Muscle of leg (tissue), 3 donors: ENCODE measurements at regions not wholly inside any gene's neighbourhood (a gene's known extent, or its start where the extent isn't known, plus 50 kb on each side); places are given as distances from the start of the nearest gene placed in this dataset.
"Not testable (repeated sequence)": the region's sequence is repeated elsewhere in the genome, so short reads cannot be mapped to it uniquely, and the experiment has no call there.

ENCODE experiments used
- DNase-seq: peaks from one replicate; pipeline ENCODE4 v3.0.0; 2013
- H3K27ac ChIP-seq: one replicate; pipeline ENCODE4 v1.5.1; 2013; ENCODE audit warnings: mild to moderate bottlenecking, low read length, control low read depth
- H3K27me3 ChIP-seq: one replicate; pipeline ENCODE4 v1.6.1; 2013; ENCODE audit warnings: low read length; ENCODE audit not compliant: control insufficient read depth, insufficient read depth
- H3K36me3 ChIP-seq: one replicate; pipeline ENCODE4 v1.6.1; 2013; ENCODE audit warnings: low read length; ENCODE audit not compliant: control insufficient read depth, insufficient read depth
- H3K4me1 ChIP-seq: one replicate; pipeline ENCODE4 v1.6.1; 2013; ENCODE audit warnings: low read length; ENCODE audit not compliant: control insufficient read depth, insufficient read depth
- H3K4me3 ChIP-seq: one replicate; pipeline ENCODE4 v1.5.1; 2013; ENCODE audit warnings: low read length, control low read depth
- H3K9me3 ChIP-seq: replicated peaks from 2 replicates; pipeline ENCODE4 v1.6.1; 2013; ENCODE audit warnings: low read depth, low read length; ENCODE audit not compliant: control insufficient read depth
- WGBS: methylation state at CpG from one replicate; pipeline ENCODE4 v1.1.5; 2013; ENCODE audit warnings: missing lambda C conversion rate; ENCODE audit not compliant: insufficient coverage; 5-methylcytosine and 5-hydroxymethylcytosine counted together

DNA sequence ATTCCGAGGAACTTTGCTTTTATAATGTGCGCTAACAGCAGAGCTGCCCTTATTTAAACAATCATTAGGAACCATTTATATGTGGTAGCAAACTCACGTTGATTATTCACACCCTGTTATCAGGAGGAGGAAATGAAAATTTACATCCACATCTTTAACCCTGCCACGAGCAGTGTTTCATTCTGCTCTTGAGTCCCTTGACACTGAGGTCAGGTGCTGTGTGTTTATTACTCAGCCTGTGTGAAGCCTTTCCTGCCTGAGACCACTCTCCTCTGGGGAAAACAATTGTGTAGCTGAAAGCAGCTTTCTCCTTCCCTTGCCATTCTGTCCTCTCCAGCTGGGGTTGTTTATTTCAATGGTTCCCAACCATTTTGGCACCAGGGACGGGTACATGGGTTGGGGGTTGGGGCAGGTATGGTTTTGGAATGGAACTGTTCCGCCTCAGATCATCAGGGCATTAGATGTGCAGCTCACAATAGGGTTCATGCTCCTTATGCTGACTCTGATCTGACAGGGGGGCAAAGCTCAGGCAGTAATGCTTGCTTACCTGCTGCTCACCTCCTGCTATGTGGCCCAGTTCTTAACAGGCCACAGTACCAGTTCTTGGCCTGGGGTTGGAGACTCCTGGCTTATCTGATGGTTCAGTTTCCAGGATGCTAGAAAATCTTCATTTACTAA lies 651.1 kb downstream of the TDRD15 start:
- H3K36me3 ChIP-seq = no peaks in the 10 kb centered on the region
- WGBS = 100% methylated on average over 1 of the region's 6 CpGs
- H3K9me3 ChIP-seq = no peaks in the 10 kb centered on the region
- no peaks in the 10 kb centered on the region for H3K4me1 ChIP-seq
- H3K27me3 ChIP-seq = no peaks in the 10 kb centered on the region
- H3K4me3 ChIP-seq = no peak overlapping the region
- DNase-seq = no peak
- H3K27ac ChIP-seq = no peak overlapping the region

DNA sequence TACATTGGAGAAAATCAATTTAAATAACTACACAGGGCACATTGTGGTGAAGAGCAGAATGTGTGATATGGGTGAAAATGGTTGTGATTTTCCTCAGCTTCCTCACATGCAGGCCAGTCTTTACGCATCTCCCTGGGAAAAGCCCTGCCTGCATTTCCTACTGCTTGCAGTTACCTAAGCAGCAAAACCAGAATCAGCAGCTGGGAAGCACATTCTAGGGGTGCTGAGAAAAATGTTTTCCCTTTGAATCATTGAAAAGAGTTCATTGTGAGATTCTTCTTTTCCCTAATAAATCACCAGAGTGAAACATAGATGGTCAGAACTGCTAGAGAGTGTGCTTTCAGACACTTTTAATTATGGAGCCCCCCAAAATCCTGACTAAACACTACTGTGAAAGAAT lies 656.0 kb downstream of the TDRD15 start:
- H3K27me3 ChIP-seq = no peaks in the 10 kb centered on the region

DNA sequence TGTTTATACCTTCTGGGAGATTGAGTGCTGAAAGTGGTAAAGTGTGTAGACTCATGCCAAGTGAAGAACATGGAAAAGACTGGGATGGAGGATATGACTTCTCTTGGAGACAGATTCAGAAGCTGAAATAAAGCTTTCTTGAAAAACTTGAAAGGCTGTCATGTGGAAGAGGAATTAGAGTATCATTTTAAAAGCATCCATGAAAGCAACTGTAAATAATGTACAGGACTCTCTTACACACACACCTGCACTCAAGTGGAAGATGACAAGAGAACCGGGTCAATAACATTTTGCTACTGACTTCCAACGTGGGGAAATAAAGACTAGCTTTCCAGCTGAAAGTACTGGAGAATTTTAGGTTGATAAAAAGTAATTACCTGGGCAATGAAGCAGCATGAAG lies 658.2 kb downstream of the TDRD15 start:
- Histone ChIP-seq H3K27me3 (no peaks in the 10 kb centered on the region), H3K36me3 (no peaks in the 10 kb centered on the region), H3K9me3 (no peaks in the 10 kb centered on the region), H3K27ac (no peak overlapping the region), H3K4me3 (no peak overlapping the region), H3K4me1 (no peaks in the 10 kb centered on the region)
- DNase-seq = no peak
- 67% methylated on average over 1 of the region's 2 CpGs for WGBS

More for the DNA sequence above, 656.0 kb downstream of the TDRD15 start:
- no peak for DNase-seq
- Histone ChIP-seq H3K36me3 (no peaks in the 10 kb centered on the region), H3K4me3 (no peak overlapping the region), H3K9me3 (no peaks in the 10 kb centered on the region), H3K27ac (no peak overlapping the region), H3K4me1 (no peaks in the 10 kb centered on the region)
- no CpG with 5 or more reads among the region's 1 CpG for WGBS

DNA sequence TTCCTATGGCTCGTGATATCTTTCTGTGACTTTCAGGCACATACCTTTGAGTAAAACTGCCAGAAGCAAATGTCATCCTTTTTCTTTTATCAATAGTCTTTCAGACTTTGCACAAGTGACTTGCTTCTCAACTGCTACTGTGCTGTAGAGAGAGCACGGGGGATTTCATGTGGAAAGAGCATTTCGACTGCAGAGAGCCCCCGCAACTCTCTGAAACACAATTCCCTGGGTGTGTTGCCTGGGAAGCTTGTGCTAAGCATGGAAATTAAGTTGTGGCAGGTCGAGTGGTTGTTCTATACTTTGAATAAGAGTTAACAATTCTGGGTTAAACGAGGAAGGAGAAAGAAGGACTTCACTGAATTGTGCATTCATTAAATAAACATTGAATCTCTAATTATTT lies 659.1 kb downstream of the TDRD15 start:
- H3K4me3 ChIP-seq = no peak overlapping the region
- H3K27me3 ChIP-seq = no peaks in the 10 kb centered on the region
- no peak overlapping the region for H3K27ac ChIP-seq
- 67% methylated on average over 1 of the region's 6 CpGs for WGBS
- no peak for DNase-seq
- H3K9me3 ChIP-seq = no peaks in the 10 kb centered on the region
- no peaks in the 10 kb centered on the region for H3K36me3 ChIP-seq
- H3K4me1 ChIP-seq = no peaks in the 10 kb centered on the region

DNA sequence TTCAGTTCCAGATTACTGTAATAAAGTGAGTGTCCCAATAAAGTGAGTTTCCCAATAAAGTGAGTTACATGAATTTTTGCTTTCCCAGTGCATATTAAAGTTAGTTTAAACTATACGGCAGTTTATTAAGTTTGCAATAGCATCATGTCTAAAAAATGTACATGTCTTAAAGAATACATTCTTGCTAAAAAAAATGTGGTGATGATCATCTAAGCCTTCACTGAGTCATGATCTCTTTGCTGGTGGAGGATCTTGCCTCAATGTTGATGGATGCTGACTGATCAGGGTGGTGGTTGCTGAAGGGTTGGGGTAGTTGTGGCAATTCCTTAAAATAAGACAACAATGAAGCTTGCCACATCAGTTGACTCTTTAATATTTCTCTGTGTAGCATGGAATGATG lies 664.2 kb downstream of the TDRD15 start:
- Histone ChIP-seq H3K4me3 (no peak overlapping the region), H3K4me1 (no peaks in the 10 kb centered on the region), H3K9me3 (no peaks in the 10 kb centered on the region), H3K27ac (no peak overlapping the region), H3K36me3 (no peaks in the 10 kb centered on the region), H3K27me3 (no peaks in the 10 kb centered on the region)
- WGBS = no CpG with 5 or more reads among the region's 1 CpG
- no peak for DNase-seq

DNA sequence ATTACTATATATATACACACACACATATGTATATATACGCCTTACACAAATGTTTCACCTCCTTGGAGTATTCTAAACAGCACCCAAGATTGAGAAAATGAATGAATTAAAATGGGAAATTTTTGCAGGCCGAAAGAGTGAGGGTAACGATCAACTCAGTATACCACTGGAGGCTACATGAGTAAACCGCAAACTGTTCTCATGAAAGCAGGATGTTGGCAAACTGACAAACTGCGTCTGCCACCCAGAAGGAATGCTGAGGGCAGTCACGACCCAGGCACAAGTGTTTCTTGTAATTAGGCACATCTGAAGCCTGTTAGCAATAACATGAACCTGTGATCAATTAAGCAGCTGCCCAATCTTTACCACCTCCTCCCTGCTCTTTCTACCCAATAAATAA lies 666.5 kb downstream of the TDRD15 start:
- not testable (repeated sequence) for DNase-seq, H3K27me3 ChIP-seq, H3K9me3 ChIP-seq, H3K36me3 ChIP-seq, H3K4me1 ChIP-seq, H3K4me3 ChIP-seq, H3K27ac ChIP-seq
- 29% methylated on average over 2 of the region's 6 CpGs for WGBS

DNA sequence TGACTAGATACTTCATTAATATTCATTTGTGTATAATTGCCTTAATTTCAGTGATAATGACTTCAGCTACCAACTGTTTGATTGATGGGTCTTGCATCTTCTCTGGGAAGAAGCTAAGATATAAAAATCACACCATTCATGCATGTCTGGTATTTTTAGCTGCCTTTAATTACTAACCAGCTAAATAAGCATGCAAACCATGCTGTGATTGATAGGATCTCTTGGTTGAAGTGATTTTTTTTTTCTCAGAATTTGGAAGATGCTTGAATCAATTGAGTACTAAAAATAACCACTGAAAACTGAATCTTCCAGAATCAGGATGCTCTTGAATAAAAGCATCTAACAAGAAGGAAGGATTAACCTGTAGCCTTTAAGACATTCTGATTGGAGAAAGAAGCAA lies 668.8 kb downstream of the TDRD15 start:
- Histone ChIP-seq H3K4me1 (no peaks in the 10 kb centered on the region), H3K9me3 (no peaks in the 10 kb centered on the region), H3K27me3 (no peaks in the 10 kb centered on the region), H3K27ac (no peak overlapping the region), H3K4me3 (no peak overlapping the region), H3K36me3 (no peaks in the 10 kb centered on the region)
- DNase-seq = no peak

DNA sequence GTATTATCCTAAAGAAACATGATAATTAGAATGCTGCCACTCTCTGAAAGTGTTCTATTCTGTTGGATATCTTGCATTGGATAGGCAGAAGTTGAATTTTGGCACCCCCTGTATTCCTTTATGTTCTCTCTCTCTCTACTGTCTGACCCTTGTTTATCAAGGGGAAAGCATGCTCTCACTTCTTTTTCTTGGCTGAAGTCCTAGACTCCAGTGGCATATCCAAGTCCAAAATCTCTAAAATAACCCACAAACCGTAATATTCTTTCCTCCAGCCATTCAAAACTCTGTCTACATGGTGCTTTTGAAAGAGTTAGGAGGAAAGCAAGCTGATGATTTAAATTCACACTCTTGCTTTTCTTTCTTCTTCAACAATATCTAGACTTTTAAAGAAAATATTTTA lies 669.7 kb downstream of the TDRD15 start:
- peak; percentile 7 for DNase-seq
- no peaks in the 10 kb centered on the region for H3K27me3 ChIP-seq
- H3K27ac ChIP-seq = no peak overlapping the region
- no peak overlapping the region for H3K4me3 ChIP-seq
- H3K36me3 ChIP-seq = no peaks in the 10 kb centered on the region
- H3K4me1 ChIP-seq = no peaks in the 10 kb centered on the region
- H3K9me3 ChIP-seq = no peaks in the 10 kb centered on the region
- whole genome bisulfite sequencing = no CpG with 5 or more reads among the region's 1 CpG

DNA sequence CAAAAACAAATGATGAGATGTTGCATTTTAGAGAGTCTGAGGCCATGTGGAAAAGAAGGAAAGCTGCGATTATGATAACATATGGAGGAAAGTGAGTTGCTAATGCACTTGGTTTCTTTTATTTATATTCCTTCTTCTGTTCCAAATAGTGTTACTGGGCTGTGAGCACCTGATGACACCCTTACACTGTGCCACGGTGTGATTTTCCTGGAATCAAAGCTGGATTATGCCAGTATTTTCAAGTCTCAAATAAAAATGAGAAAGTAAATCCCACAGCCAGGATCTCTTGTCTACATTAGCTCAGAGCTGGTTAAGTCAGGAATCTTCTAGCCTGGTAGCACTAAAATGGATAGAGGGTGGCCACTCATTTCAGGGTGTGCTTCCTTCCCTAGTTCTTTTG lies 670.8 kb downstream of the TDRD15 start:
- no peak for DNase-seq
- Histone ChIP-seq H3K9me3 (no peaks in the 10 kb centered on the region), H3K27ac (no peak overlapping the region), H3K36me3 (no peaks in the 10 kb centered on the region), H3K4me1 (no peaks in the 10 kb centered on the region), H3K4me3 (no peak overlapping the region), H3K27me3 (no peaks in the 10 kb centered on the region)
- 50% methylated on average over 1 of the region's 2 CpGs for WGBS

DNA sequence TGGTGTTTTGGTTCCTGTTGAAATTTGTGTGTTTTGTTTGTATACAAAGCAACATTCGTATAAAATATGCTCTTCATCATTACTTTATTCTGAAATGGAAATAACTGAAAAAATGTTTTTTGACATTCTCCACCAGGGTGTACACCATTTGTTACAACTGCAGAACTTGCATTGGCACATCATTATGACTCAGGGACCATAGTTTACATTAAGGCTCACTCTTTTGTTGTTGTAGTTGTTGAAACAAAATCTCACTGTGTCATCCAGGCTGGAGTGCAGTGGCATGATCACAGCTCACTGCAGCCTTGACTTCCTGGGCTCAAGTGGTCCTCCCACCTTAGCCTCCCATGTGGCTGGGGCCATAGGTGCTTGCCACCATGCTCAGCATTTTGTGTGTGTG lies 676.6 kb downstream of the TDRD15 start:
- DNase-seq = no peak
- Histone ChIP-seq H3K27me3 (no peaks in the 10 kb centered on the region), H3K36me3 (no peaks in the 10 kb centered on the region), H3K4me1 (no peaks in the 10 kb centered on the region), H3K9me3 (no peaks in the 10 kb centered on the region), H3K4me3 (no peak overlapping the region), H3K27ac (no peak overlapping the region)
- WGBS = no CpG with 5 or more reads among the region's 1 CpG

DNA sequence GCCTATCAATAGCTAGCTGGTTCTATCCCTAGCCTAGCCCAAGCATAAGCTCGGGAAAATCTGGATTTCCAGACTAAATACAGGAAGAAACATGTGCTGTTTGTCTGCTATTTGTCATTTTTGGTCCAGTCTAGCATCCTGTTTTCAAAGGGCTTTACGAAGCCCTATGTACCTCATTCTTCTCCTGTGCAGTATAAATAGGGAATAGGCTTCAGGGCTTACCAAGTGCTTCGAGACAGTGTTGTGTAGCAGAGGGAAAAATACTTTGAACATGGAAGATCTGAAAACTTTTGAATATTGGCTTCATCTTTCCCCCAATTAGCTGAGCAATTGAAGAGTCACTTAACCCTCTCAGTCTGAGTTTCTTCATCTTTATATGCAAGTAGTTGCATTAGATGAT lies 679.8 kb downstream of the TDRD15 start:
- no peak for DNase-seq
- Histone ChIP-seq H3K36me3 (no peaks in the 10 kb centered on the region), H3K4me3 (no peak overlapping the region), H3K27me3 (no peaks in the 10 kb centered on the region), H3K4me1 (no peaks in the 10 kb centered on the region), H3K9me3 (no peaks in the 10 kb centered on the region), H3K27ac (no peak overlapping the region)
- no CpG with 5 or more reads among the region's 3 CpGs for WGBS
